ENCODE measurements at regions not wholly inside any gene's neighbourhood (a gene's known extent, or its start where the extent isn't known, plus 50 kb on each side); places are given as distances from the start of the nearest gene placed in this dataset.

DNA sequence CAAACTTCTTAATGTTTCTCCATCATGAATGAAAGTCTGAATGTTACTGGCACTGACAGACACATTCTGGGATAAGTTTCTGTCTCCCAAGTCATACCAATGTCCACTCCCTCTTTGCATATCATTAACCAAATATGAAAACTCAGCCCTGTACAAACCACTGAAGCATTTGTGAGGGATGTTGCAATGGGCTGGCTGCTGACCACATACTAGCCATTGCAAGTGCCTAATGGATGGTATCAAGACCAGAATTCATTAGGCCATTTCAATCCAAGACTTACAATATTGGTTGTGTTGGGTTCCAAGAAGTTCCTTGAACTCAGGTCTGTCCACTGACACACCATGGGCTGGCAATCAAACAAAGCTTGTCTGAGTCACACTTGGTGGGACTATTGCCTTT lies 73.8 kb downstream of the CBLN2 start:
- no peak for DNase-seq (ENCODE audit: extremely low spot score)
- ChIA-PET CTCF (no interaction called here), POLR2A (no interaction called here)
- TF ChIP-seq SUZ12 (IDR thresholded peaks at IDR 0.05) (no peak), FOXA1 (IDR thresholded peaks at IDR 0.05) (no peak), ELF4 (IDR thresholded peaks at IDR 0.05) (no peak), L3MBTL2 (conservative IDR thresholded peaks at IDR 0.05) (no peak), ARNT (IDR thresholded peaks at IDR 0.05) (no peak), HDGF (IDR thresholded peaks at IDR 0.05; ENCODE audit: borderline replicate concordance) (no peak), NFRKB (IDR thresholded peaks at IDR 0.05) (no peak), PKNOX1 (IDR thresholded peaks at IDR 0.05) (no peak), SP1 (IDR thresholded peaks at IDR 0.05) (no peak)

DNA sequence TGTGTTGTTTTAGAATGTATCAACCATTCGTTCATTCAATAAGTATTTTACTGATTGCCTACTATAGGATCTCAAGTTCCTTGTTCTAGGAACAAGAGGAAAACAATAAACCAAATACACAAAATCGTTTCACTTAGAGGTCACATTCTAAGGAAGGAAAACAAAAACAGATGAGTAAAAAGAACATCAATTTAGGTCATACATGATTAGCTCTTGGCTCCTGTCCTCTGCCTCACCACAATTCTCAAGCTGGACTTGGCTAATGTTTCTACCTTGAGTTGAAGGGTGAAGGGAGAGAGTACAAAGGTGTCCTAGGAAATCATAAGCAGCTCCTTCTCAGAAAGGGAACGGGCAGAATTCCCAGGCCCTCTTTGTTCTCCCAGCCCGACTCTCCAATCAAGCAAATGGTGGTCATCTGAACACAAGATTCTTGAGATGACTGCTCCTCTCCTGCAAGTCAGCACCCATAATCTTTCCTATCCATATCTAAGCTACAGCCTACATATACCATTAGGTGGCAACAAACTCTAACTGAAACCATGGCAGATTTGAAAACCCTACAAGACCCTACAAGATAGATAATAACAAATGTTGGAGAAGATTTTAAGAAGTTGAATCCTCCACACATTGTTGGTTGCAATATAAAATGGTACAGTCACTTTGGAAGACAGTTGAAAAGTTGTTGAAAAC lies 76.0 kb downstream of the CBLN2 start:
- TF ChIP-seq FOXM1 (IDR thresholded peaks at IDR 0.05; ENCODE audit: borderline replicate concordance) = no peak
- no peak for TF ChIP-seq ARNT (IDR thresholded peaks at IDR 0.05)
- TF ChIP-seq BHLHE40 (IDR thresholded peaks at IDR 0.05; ENCODE audit: borderline replicate concordance) = no peak
- no peak for TF ChIP-seq NFRKB (IDR thresholded peaks at IDR 0.05)
- no peak for TF ChIP-seq ZNF384 (IDR thresholded peaks at IDR 0.05)
- TF ChIP-seq FOXK2 (IDR thresholded peaks at IDR 0.05) = no peak
- no peak for TF ChIP-seq CTBP1 (IDR thresholded peaks at IDR 0.05; ENCODE audit: borderline replicate concordance)
- TF ChIP-seq PKNOX1 (IDR thresholded peaks at IDR 0.05) = no peak
- no peak for TF ChIP-seq LEF1 (IDR thresholded peaks at IDR 0.05; ENCODE audit: borderline replicate concordance)
- no peak for TF ChIP-seq L3MBTL2 (conservative IDR thresholded peaks at IDR 0.05)
- TF ChIP-seq SP1 (IDR thresholded peaks at IDR 0.05) = no peak
- TF ChIP-seq TARDBP (IDR thresholded peaks at IDR 0.05) = no peak
- TF ChIP-seq SUZ12 (IDR thresholded peaks at IDR 0.05) = no peak
- no peak for TF ChIP-seq HDGF (IDR thresholded peaks at IDR 0.05; ENCODE audit: borderline replicate concordance)
- no peak for TF ChIP-seq FOXA1 (IDR thresholded peaks at IDR 0.05)
- no peak for TF ChIP-seq ELF4 (IDR thresholded peaks at IDR 0.05)
- CTCF ChIA-PET = no interaction called here
- DNase-seq (ENCODE audit: extremely low spot score) = no peak

GRCh38 chr18:72460210-72460680 lies 83.9 kb downstream of the CBLN2 start:
- TF ChIP-seq CTBP1 (IDR thresholded peaks at IDR 0.05; ENCODE audit: borderline replicate concordance) (no peak), LEF1 (IDR thresholded peaks at IDR 0.05; ENCODE audit: borderline replicate concordance) (no peak), FOXA1 (IDR thresholded peaks at IDR 0.05) (no peak), FOXK2 (IDR thresholded peaks at IDR 0.05) (no peak), PKNOX1 (IDR thresholded peaks at IDR 0.05) (no peak), ZNF384 (IDR thresholded peaks at IDR 0.05) (no peak), FOXM1 (IDR thresholded peaks at IDR 0.05; ENCODE audit: borderline replicate concordance) (no peak), NFRKB (IDR thresholded peaks at IDR 0.05) (no peak), L3MBTL2 (conservative IDR thresholded peaks at IDR 0.05) (no peak), SUZ12 (IDR thresholded peaks at IDR 0.05) (no peak), ELF4 (IDR thresholded peaks at IDR 0.05) (no peak), SP1 (IDR thresholded peaks at IDR 0.05) (no peak)
- ChIA-PET POLR2A (no interaction called here), CTCF (no interaction called here)
- no peak for DNase-seq (ENCODE audit: extremely low spot score)

More for the DNA sequence above, 76.0 kb downstream of the CBLN2 start:
- POLR2A ChIA-PET = no interaction called here

DNA sequence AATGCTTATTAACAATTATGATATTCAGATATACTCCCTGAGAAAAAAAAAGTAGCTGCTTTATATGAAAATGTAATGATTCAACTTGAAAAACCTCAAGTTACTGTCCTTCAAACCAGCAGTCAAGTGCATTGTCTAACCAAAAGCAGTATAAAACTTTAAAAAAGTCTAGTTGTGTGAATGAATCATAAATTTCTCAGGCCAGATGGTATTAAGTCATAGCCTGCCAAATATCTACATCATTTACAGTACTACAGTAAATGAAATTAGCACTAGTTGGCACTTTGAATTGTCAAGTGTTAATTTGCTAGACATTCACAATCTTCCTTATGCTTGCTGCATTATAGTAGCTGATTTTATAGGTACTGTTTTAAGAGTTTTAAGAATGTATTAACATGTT lies 85.9 kb downstream of the CBLN2 start:
- no peak for TF ChIP-seq HDGF (IDR thresholded peaks at IDR 0.05; ENCODE audit: borderline replicate concordance)
- TF ChIP-seq L3MBTL2 (conservative IDR thresholded peaks at IDR 0.05) = no peak
- ChIA-PET CTCF (no interaction called here), POLR2A (no interaction called here)
- DNase-seq (ENCODE audit: extremely low spot score) = no peak

- ChIA-PET POLR2A (no interaction called here), CTCF (no interaction called here)
- TF ChIP-seq L3MBTL2 (conservative IDR thresholded peaks at IDR 0.05) (no peak), FOXM1 (IDR thresholded peaks at IDR 0.05; ENCODE audit: borderline replicate concordance) (no peak), ARNT (IDR thresholded peaks at IDR 0.05) (no peak), CTBP1 (IDR thresholded peaks at IDR 0.05; ENCODE audit: borderline replicate concordance) (no peak), SUZ12 (IDR thresholded peaks at IDR 0.05) (no peak), ZNF384 (IDR thresholded peaks at IDR 0.05) (no peak), ELF4 (IDR thresholded peaks at IDR 0.05) (no peak)
These were observed 87.3 kb downstream of the CBLN2 start for GRCh38 chr18:72456802-72457201.

GRCh38 chr18:72452328-72452727 lies 91.8 kb downstream of the CBLN2 start:
- DNase-seq (ENCODE audit: extremely low spot score) = no peak
- ChIA-PET CTCF (no interaction called here), POLR2A (no interaction called here)
- TF ChIP-seq FOXM1 (IDR thresholded peaks at IDR 0.05; ENCODE audit: borderline replicate concordance) (no peak), FOXK2 (IDR thresholded peaks at IDR 0.05) (no peak), NFRKB (IDR thresholded peaks at IDR 0.05) (no peak), FOXA1 (IDR thresholded peaks at IDR 0.05) (no peak), L3MBTL2 (conservative IDR thresholded peaks at IDR 0.05) (no peak), BHLHE40 (IDR thresholded peaks at IDR 0.05; ENCODE audit: borderline replicate concordance) (no peak), LEF1 (IDR thresholded peaks at IDR 0.05; ENCODE audit: borderline replicate concordance) (no peak)

More at GRCh38 chr18:72456802-72457201, 87.3 kb downstream of the CBLN2 start:
- DNase-seq (ENCODE audit: extremely low spot score) = no peak

- CTCF ChIA-PET = no interaction called here
- TF ChIP-seq SP1 (IDR thresholded peaks at IDR 0.05) = no peak
- TF ChIP-seq FOXM1 (IDR thresholded peaks at IDR 0.05; ENCODE audit: borderline replicate concordance) = no peak
- no peak for TF ChIP-seq L3MBTL2 (conservative IDR thresholded peaks at IDR 0.05)
- no peak for TF ChIP-seq ELF4 (IDR thresholded peaks at IDR 0.05)
- TF ChIP-seq FOXA1 (IDR thresholded peaks at IDR 0.05) = no peak
- POLR2A ChIA-PET = no interaction called here
- DNase-seq (ENCODE audit: extremely low spot score) = no peak
These were observed 99.4 kb downstream of the CBLN2 start for GRCh38 chr18:72444798-72445155.
